KMS-11 (cell line): ENCODE measurements at regions not wholly inside any gene's neighbourhood (a gene's known extent, or its start where the extent isn't known, plus 50 kb on each side); places are given as distances from the start of the nearest gene placed in this dataset.

ENCODE experiments used
- H2AFZ ChIP-seq: fragments of 200-600 bp; sonication (generic); 2 replicates; pipeline ENCODE4 v1.6.1; 2016; ENCODE audit warnings: antibody characterized with exemption, mixed run types, low read depth
- H3K27ac ChIP-seq: fragments of 200-600 bp; sonication (generic); 2 replicates; pipeline ENCODE4 v1.6.1; 2016; ENCODE audit warnings: mild to moderate bottlenecking, mixed run types
- H3K27me3 ChIP-seq: fragments of 200-600 bp; sonication (generic); 2 replicates; pipeline ENCODE4 v1.6.1; 2017; ENCODE audit warnings: mild to moderate bottlenecking, low read depth, mixed run types, moderate library complexity; ENCODE audit not compliant: insufficient read depth
- H3K36me3 ChIP-seq: fragments of 200-600 bp; sonication (generic); 2 replicates; pipeline ENCODE4 v1.6.1; 2017; ENCODE audit warnings: mild to moderate bottlenecking, mixed run types; ENCODE audit not compliant: insufficient read depth
- H3K4me1 ChIP-seq: fragments of 200-600 bp; sonication (generic); 2 replicates; pipeline ENCODE4 v1.6.1; 2016; ENCODE audit warnings: mild to moderate bottlenecking, low read depth, mixed run types; ENCODE audit not compliant: poor library complexity, severe bottlenecking
- H3K4me2 ChIP-seq: fragments of 200-600 bp; sonication (generic); 2 replicates; pipeline ENCODE4 v1.7.0; 2016; ENCODE audit warnings: mild to moderate bottlenecking, mixed run types
- H3K4me3 ChIP-seq: fragments of 200-600 bp; sonication (generic); IDR thresholded peaks from 2 replicates; pipeline ENCODE4 v1.6.1; 2017; ENCODE audit warnings: low read depth, low read length, mixed read lengths; ENCODE audit not compliant: insufficient read depth
- H3K79me2 ChIP-seq: fragments of 200-600 bp; sonication (generic); 2 replicates; pipeline ENCODE4 v1.6.1; 2016; ENCODE audit warnings: low read depth, mixed run types; ENCODE audit not compliant: insufficient read depth
- H3K9ac ChIP-seq: fragments of 200-600 bp; sonication (generic); 2 replicates; pipeline ENCODE4 v1.6.1; 2016; ENCODE audit warnings: mild to moderate bottlenecking, mixed run types
- H4K20me1 ChIP-seq: fragments of 200-600 bp; sonication (generic); 2 replicates; pipeline ENCODE4 v1.6.1; 2016; ENCODE audit warnings: mild to moderate bottlenecking, mixed run types; ENCODE audit not compliant: insufficient read depth
- CTCF ChIP-seq: fragments of 200-600 bp; sonication (generic); conservative IDR thresholded peaks from 2 replicates; pipeline ENCODE4 v1.6.1; 2017; ENCODE audit warnings: low read depth, mild to moderate bottlenecking, antibody characterized with exemption, low read length, moderate library complexity, mixed read lengths

DNA sequence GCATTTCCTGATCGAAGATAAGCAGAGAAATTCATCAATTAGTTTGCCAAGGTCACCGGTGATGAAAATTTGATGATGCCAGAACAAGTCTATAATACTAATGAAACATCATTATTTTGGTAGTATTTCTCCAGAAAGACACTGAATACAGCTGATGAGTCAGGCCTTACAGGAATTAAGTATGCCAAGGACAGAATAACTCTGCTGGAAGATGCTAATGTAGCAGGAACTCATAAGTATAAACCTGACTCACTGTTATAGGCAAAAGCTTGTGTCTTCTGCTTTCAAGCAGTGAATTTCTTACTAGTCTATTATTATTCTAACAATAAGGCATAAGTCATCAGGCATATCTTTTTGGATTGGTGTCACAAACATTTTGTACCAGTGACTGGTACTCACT, 1825.1 kb upstream of the IGFBP7 start:
- no peak overlapping the region for H2AFZ ChIP-seq
- H3K4me2 ChIP-seq = no peak overlapping the region
- no peaks in the 10 kb centered on the region for H3K4me1 ChIP-seq
- H3K4me3 ChIP-seq = no peak overlapping the region
- no peaks in the 10 kb centered on the region for H3K36me3 ChIP-seq
- H3K79me2 ChIP-seq = no peaks in the 10 kb centered on the region
- H3K9ac ChIP-seq = no peak overlapping the region
- no peak overlapping the region for H3K27ac ChIP-seq
- no peaks in the 10 kb centered on the region for H4K20me1 ChIP-seq
- no peaks in the 10 kb centered on the region for H3K27me3 ChIP-seq
- no peak for TF ChIP-seq CTCF

- H3K27ac ChIP-seq = no peak overlapping the region
- no peaks in the 10 kb centered on the region for H3K4me1 ChIP-seq
- no peaks in the 10 kb centered on the region for H3K27me3 ChIP-seq
- H3K4me2 ChIP-seq = no peak overlapping the region
- H3K79me2 ChIP-seq = no peaks in the 10 kb centered on the region
- no peak overlapping the region for H2AFZ ChIP-seq
- H3K36me3 ChIP-seq = no peaks in the 10 kb centered on the region
- H4K20me1 ChIP-seq = no peaks in the 10 kb centered on the region
- no peak overlapping the region for H3K4me3 ChIP-seq
- no peak overlapping the region for H3K9ac ChIP-seq
- no peak for TF ChIP-seq CTCF
These were observed 1826.3 kb upstream of the IGFBP7 start for GRCh38 chr4:58936436-58936835.

DNA sequence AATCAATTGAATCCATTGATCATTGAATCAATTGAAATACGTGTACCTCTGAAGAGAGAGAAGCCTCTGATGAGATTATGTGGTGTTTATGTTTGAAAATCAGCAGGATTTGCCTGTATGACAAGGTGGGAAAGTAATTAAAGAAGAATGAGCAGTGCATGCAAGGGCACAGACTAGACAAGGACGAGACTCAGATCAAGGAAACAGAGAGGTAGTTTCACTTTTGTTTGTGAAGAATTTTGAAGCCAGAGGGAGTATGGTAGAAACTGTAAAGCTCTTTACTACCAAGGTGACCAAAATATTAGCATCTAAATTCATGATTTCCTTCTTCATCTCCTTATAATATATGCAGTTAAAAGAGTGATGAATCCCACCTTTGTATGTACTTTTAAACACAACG, 1830.0 kb upstream of the IGFBP7 start:
- H3K4me3 ChIP-seq = no peak overlapping the region
- H3K4me2 ChIP-seq = peak overlapping the region; percentile 26; the same call in 1 of the 2 replicates
- H4K20me1 ChIP-seq = no peaks in the 10 kb centered on the region
- peak overlapping the region; percentile 37; the same call in 1 of the 2 replicates for H2AFZ ChIP-seq
- H3K27ac ChIP-seq = no peak overlapping the region
- H3K4me1 ChIP-seq = no peaks in the 10 kb centered on the region
- TF ChIP-seq CTCF = no peak
- H3K27me3 ChIP-seq = no peaks in the 10 kb centered on the region
- H3K9ac ChIP-seq = no peak overlapping the region
- no peaks in the 10 kb centered on the region for H3K36me3 ChIP-seq
- H3K79me2 ChIP-seq = no peaks in the 10 kb centered on the region

GRCh38 chr4:58941286-58941685, 1831.1 kb upstream of the IGFBP7 start:
- no peaks in the 10 kb centered on the region for H4K20me1 ChIP-seq
- H3K27me3 ChIP-seq = no peaks in the 10 kb centered on the region
- H3K4me1 ChIP-seq = no peaks in the 10 kb centered on the region
- no peak overlapping the region for H3K27ac ChIP-seq
- no peaks in the 10 kb centered on the region for H3K79me2 ChIP-seq
- no peaks in the 10 kb centered on the region for H3K36me3 ChIP-seq
- no peak overlapping the region for H3K4me3 ChIP-seq
- H3K9ac ChIP-seq = no peak overlapping the region
- H2AFZ ChIP-seq = no peak overlapping the region
- TF ChIP-seq CTCF = no peak
- no peak overlapping the region for H3K4me2 ChIP-seq
